K562 (cell line): ENCODE measurements at regions not wholly inside any gene's neighbourhood (a gene's known extent, or its start where the extent isn't known, plus 50 kb on each side); places are given as distances from the start of the nearest gene placed in this dataset.

Experiments used
- FOXM1 ChIP-seq, 2 experiments: fragments of 450-650 bp in 1 of 2; sonication (generic) in 1 of 2; formaldehyde crosslinking in 1 of 2; IDR thresholded peaks; 2 replicates each; pipeline versions ENCODE4 v1.6.1 to v1.9.0; 2017 to 2022; ENCODE audit warnings: low read depth in 2 of 2, mild to moderate bottlenecking in 2 of 2, missing genetic modification reagents in 1 of 2, moderate library complexity in 1 of 2
- HNRNPL ChIP-seq: fragments of 200-400 bp; formaldehyde crosslinking; IDR thresholded peaks from 2 replicates; pipeline ENCODE4 v1.6.1; 2017; ENCODE audit warnings: low read depth, mild to moderate bottlenecking, low read length
- ILF3 ChIP-seq: fragments of 450-650 bp; IDR thresholded peaks from 2 replicates; pipeline ENCODE4 v1.6.1; 2018; ENCODE audit warnings: antibody characterized with exemption, mild to moderate bottlenecking, moderate library complexity, borderline replicate concordance
- KLF10 ChIP-seq: fragments of 250-450 bp; sonication (Bioruptor Pico); IDR thresholded peaks from 2 replicates; pipeline ENCODE4 v1.6.1; 2021; ENCODE audit warnings: matching md5 sums
- MAFG ChIP-seq: fragments of 450-650 bp; conservative IDR thresholded peaks from 2 replicates; pipeline ENCODE4 v1.6.1; 2016; ENCODE audit warnings: missing genetic modification characterization, missing compliant biosample characterization
- MGA ChIP-seq: fragments of 450-650 bp; IDR thresholded peaks from 2 replicates; pipeline ENCODE4 v1.6.1; 2016; ENCODE audit warnings: mild to moderate bottlenecking, moderate library complexity
- NCOR1 ChIP-seq: fragments of 450-650 bp; IDR thresholded peaks from 2 replicates; pipeline ENCODE4 v1.6.1; 2016; ENCODE audit warnings: mild to moderate bottlenecking, moderate library complexity
- PHB2 ChIP-seq: fragments of 450-650 bp; IDR thresholded peaks from 2 replicates; pipeline ENCODE4 v1.6.1; 2017; ENCODE audit warnings: low read depth
- RUNX1 ChIP-seq: sonication (generic); IDR thresholded peaks from 2 replicates; pipeline ENCODE4 v1.6.1; 2016; ENCODE audit warnings: antibody characterized with exemption, low read depth
- TRIM24 ChIP-seq, 2 experiments: fragments of 450-650 bp; IDR thresholded peaks; 2 replicates each; pipeline ENCODE4 v1.6.1; 2016
- ZNF445 ChIP-seq: fragments of 250-450 bp; sonication (Bioruptor Pico); IDR thresholded peaks from 2 replicates; pipeline ENCODE4 v1.4.0; 2020; ENCODE audit warnings: low read depth, mild to moderate bottlenecking, moderate library complexity

GRCh38 chr7:12107381-12107780 lies 103.7 kb upstream of the TMEM106B start (continued):
- TF ChIP-seq MGA (no peak), MAFG (tag) (no peak), KLF10 (CRISPR knock-in tag) (no peak), NCOR1 (no peak), TRIM24 (IDR thresholded peaks at IDR 0.05) (no peak), RUNX1 (no peak), ZNF445 (CRISPR knock-in tag) (no peak), PHB2 (no peak), HNRNPL (no peak), ILF3 (no peak), FOXM1 (IDR thresholded peaks at IDR 0.05; ENCODE audit: low read depth) (no peak), FOXM1 (CRISPR knock-in tag; IDR thresholded peaks at IDR 0.05; ENCODE audit: low read depth) (no peak)
